Epithelial cell of esophagus (primary cell): ENCODE measurements at regions not wholly inside any gene's neighbourhood (a gene's known extent, or its start where the extent isn't known, plus 50 kb on each side); places are given as distances from the start of the nearest gene placed in this dataset.

Experiments
- DNase-seq: peaks from one replicate; pipeline ENCODE4 v3.0.0; 2010; ENCODE audit warnings: low read depth
- H3K4me3 ChIP-seq: 2 replicates; pipeline ENCODE4 v1.5.1; 2011; ENCODE audit warnings: mild to moderate bottlenecking, low read length, control low read depth
- TF ChIP-seq, protein P1 (sequence below): IDR thresholded peaks from 2 replicates; pipeline ENCODE4 v1.5.1; 2011; ENCODE audit warnings: low read depth, mild to moderate bottlenecking, low read length, control low read depth, inconsistent platforms; ENCODE audit not compliant: insufficient read depth; ENCODE audit errors: missing control alignments

DNA sequence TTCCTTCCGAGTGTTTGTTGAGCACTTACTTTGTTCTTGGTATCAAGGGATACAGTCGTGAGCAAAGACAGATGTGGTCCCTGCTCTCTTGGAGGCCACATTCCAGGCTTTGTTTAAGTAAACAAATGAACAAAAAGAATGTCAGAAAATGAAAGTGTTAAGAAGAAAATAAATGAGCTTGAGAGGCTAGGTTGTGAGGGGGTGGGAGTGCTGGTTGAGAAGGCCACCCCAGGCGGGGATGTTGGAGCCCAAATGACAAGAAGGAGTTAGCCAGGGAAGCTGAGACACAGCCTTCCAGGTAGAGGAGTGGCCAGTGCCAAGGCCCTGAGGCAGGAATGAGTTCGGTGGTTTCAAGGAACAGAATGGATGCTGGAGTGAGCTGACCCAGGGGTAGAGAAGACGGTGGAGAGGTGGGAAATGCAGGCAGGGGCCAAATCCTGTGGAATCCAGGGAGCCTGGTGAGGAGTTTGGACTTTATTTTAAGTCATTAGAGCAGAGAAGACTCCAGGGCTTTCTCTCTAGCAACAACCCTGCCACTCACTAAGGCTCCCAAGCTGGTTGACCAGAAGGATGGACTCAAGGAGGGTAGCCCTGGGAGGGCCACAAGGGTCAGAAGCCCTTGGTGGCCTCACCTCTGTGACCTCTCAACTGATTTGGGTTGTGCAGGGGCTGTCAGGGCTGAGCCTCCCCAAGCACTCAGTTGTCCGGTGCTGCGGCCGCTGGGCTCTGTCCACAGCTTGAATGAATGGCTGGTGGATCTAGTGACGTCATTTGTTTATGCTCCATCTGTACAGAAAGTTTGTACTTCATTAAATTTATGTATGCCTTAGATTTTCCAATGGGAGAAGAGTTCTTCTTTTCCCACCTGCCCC is 66.0 kb upstream of the STX16 start:
- no peak for DNase-seq
- no peak overlapping the region for H3K4me3 ChIP-seq
- TF ChIP-seq, protein P1, sequence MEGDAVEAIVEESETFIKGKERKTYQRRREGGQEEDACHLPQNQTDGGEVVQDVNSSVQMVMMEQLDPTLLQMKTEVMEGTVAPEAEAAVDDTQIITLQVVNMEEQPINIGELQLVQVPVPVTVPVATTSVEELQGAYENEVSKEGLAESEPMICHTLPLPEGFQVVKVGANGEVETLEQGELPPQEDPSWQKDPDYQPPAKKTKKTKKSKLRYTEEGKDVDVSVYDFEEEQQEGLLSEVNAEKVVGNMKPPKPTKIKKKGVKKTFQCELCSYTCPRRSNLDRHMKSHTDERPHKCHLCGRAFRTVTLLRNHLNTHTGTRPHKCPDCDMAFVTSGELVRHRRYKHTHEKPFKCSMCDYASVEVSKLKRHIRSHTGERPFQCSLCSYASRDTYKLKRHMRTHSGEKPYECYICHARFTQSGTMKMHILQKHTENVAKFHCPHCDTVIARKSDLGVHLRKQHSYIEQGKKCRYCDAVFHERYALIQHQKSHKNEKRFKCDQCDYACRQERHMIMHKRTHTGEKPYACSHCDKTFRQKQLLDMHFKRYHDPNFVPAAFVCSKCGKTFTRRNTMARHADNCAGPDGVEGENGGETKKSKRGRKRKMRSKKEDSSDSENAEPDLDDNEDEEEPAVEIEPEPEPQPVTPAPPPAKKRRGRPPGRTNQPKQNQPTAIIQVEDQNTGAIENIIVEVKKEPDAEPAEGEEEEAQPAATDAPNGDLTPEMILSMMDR, result no peak

DNA sequence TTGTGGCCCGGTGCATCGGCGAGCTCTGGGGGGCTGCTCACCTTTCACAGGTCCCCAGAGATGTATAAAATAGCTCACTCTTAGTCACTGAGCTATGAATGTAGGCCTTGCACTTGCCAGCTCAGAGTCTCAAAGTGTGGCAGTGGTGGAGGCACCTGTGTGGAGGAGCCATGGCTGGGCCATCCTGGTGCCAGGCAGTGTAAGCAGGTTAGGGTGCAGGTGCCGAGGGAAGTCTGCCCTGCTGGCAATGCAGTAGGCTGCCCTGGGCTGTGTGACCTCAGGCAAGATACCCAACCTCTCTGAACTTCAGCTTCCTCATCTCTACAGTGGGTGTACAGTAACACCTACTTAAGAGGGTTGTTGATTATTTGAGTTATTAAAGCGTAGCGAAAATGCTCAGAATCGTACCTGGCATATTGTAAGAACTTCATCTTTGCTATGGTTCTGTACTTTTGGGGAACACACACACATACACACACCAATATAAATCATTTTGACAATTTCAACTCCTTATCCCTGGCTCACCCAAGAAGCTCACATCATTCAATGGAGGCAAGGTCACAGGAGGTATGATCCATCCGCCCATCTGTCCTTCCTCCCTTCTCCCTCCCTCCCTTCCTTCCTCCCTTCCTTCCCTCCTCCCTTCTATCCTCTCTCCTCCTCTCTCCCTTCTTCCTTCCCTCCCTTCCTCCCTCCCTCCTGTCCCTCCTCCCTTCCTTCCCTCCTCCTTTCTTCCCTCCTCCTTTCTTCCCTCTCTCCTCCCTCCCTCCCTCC is 66.8 kb upstream of the STX16 start:
- TF ChIP-seq, protein P1, result no peak
- H3K4me3 ChIP-seq, result no peak overlapping the region
- no peak for DNase-seq

DNA sequence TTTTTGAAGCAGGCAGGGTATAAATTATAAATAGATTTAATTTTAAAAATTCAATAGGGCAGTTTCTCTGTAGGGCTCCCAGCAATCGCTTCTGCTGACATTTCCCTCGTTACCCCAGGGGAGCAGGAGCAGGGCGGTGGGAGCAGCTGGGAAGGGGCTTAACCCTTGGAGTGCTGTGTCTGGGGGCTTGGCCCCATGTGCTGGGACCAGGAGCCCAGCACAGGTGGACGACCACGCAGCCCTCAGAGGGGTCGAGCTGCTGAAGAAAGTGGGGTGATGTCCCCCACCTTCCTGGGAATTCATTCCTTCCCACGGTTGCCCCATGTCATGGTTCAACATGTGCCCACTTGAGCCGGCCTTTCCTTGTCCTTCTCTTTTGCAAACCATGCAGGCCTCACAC is 67.5 kb upstream of the STX16 start:
- H3K4me3 ChIP-seq, result no peak overlapping the region
- DNase-seq, result no peak
- TF ChIP-seq, protein P1, result no peak

DNA sequence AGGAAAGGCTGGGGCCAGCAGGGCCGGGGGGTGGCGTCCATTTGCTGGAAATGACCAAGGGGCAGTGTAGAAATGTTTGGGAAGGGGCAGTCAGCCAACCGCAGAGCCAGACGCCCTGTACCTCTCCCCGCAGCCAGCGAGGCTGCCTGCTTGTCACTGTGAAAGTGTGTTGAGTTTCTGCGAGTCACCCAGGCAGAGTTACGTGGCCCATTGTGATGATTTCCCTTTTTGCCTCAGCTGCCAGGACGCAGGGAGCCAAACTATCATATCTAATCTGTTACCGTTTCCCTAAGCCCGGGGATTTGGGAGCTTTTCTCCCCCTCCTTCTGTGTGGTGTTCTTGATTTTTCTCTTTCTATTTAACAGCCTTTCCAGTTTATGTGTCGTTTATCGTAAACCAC is 67.9 kb upstream of the STX16 start:
- TF ChIP-seq, protein P1, result no peak
- no peak overlapping the region for H3K4me3 ChIP-seq
- DNase-seq, result no peak

DNA sequence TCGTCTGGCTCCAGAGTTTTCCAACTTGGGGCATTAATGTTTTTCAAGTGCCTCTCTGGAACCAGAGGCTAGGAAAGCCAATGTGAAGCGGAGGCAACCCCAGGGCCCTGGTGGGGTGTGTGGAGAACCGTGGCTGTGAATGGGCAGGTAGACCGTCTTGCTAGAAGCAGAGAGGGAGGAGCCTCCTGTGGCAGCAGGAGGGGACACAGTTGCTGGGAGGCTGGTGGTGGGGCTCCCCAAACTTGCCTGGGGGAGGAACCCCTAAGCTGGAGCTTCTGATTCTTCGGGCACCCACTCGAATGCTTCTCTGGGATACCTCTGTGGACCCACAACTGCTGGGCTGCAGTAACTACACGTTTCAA is 65.3 kb upstream of the APCDD1L start:
- no peak for DNase-seq
- H3K4me3 ChIP-seq, result no peak overlapping the region
- TF ChIP-seq, protein P1, result no peak

- H3K4me3 ChIP-seq, result no peak overlapping the region
- TF ChIP-seq, protein P1, result no peak
- no peak for DNase-seq
Observed at GRCh38 chr20:58579819-58580473, 64.7 kb upstream of the APCDD1L start.
